HCT116 (cell line): ENCODE measurements at regions not wholly inside any gene's neighbourhood (a gene's known extent, or its start where the extent isn't known, plus 50 kb on each side); places are given as distances from the start of the nearest gene placed in this dataset.

Experiments
- ATAC-seq: fragments of 200-7000 bp; cut with Tn5 transposase; 2 replicates; pipeline ENCODE4 v1.9.1; 2020; ENCODE audit warnings: mild to moderate bottlenecking, moderate library complexity
- BruUV-seq: library from RNA; stranded (reverse); fragments of 400-500 nt; replicated peaks from 2 replicates; lab custom pipeline; 2021; lab: Mats Ljungman, UMichigan
- CTCF ChIA-PET: fragments of 300-600 bp; sonication (Branson Sonifier 250); formaldehyde crosslinking; loops from one replicate; lab custom pipeline; 2021; ENCODE audit warnings: antibody characterized with exemption; lab: Charles Lee
- POLR2A ChIA-PET: fragments of 300-600, 350-600 bp; sonication (Branson Sonifier 250); formaldehyde crosslinking; loops from one replicate; lab custom pipeline; 2021; ENCODE audit warnings: antibody characterized with exemption; lab: Charles Lee
- RAD21 ChIA-PET, 2 experiments: fragments of 300-600 bp; sonication (Branson Sonifier 250); formaldehyde crosslinking; loops; one replicate each; lab custom pipeline; 2023; ENCODE audit warnings: low total read pairs in 2 of 2; ENCODE audit not compliant: uncharacterized antibody in 2 of 2, unreplicated experiment in 2 of 2, low non-redundant PET in 1 of 2; lab: Charles Lee
- DNase-seq: peaks from one replicate; pipeline ENCODE4 v3.0.0-alpha.2; 2010; ENCODE audit warnings: low read depth, low spot score
- H2AFZ ChIP-seq: fragments of 200-600 bp; shearing (Covaris generic), sonication (generic); 2 replicates; pipeline ENCODE4 v1.6.1; 2017; ENCODE audit warnings: low read depth, mixed run types, mixed read lengths, antibody characterized with exemption, low read length; ENCODE audit not compliant: poor library complexity, severe bottlenecking
- H3K27ac ChIP-seq: 2 replicates; pipeline ENCODE4 v1.5.1; 2012; ENCODE audit warnings: low read depth, low read length
- H3K27me3 ChIP-seq: fragments of 200-600 bp; sonication (generic); 2 replicates; pipeline ENCODE4 v1.6.1; 2016; ENCODE audit warnings: mixed run types, low read length, mixed read lengths; ENCODE audit not compliant: insufficient read depth
- H3K36me3 ChIP-seq, 2 experiments: fragments of 200-500 bp in 1 of 2; fragments of 200-600 bp in 1 of 2; sonication (Bioruptor generic) in 1 of 2; sonication (generic) in 1 of 2; 2 replicates each; pipeline versions ENCODE4 v1.5.1 to v1.6.1; 2014 to 2016; ENCODE audit warnings: low read length in 2 of 2, inconsistent platforms in 1 of 2, mixed read lengths in 1 of 2, mixed run types in 1 of 2; ENCODE audit not compliant: insufficient read depth in 2 of 2, control insufficient read depth in 1 of 2
- H3K4me1 ChIP-seq, 2 experiments: fragments of 200-600 bp in 1 of 2; sonication (generic) in 1 of 2; 2 replicates each; pipeline versions ENCODE4 v1.5.1 to v1.6.1; 2012 to 2017; ENCODE audit warnings: low read length in 2 of 2, inconsistent platforms in 1 of 2, mild to moderate bottlenecking in 1 of 2, mixed read lengths in 1 of 2, mixed run types in 1 of 2, moderate library complexity in 1 of 2; ENCODE audit not compliant: insufficient read depth in 2 of 2, control insufficient read depth in 1 of 2
- H3K4me2 ChIP-seq: fragments of 200-600 bp; sonication (generic); 2 replicates; pipeline ENCODE4 v1.6.1; 2017; ENCODE audit warnings: mixed run types, low read length, mixed read lengths
- H3K4me3 ChIP-seq, 2 experiments: fragments of 200-600 bp in 1 of 2; sonication (generic) in 1 of 2; replicated peaks in 1 of 2; 2 replicates each; pipeline ENCODE4 v1.5.1; 2011 to 2016; ENCODE audit warnings: low read length in 2 of 2, control low read depth in 1 of 2, low read depth in 1 of 2, mild to moderate bottlenecking in 1 of 2, mixed read lengths in 1 of 2, mixed run types in 1 of 2
- H3K79me2 ChIP-seq: fragments of 200-600 bp; sonication (generic); 2 replicates; pipeline ENCODE4 v1.6.1; 2017; ENCODE audit warnings: mild to moderate bottlenecking, mixed run types, low read length, moderate library complexity, mixed read lengths; ENCODE audit not compliant: insufficient read depth
- H3K9ac ChIP-seq: fragments of 200-600 bp; sonication (generic); 2 replicates; pipeline ENCODE4 v1.6.1; 2016; ENCODE audit warnings: low read length, mixed read lengths
- H3K9me2 ChIP-seq: fragments of 200-600 bp; sonication (generic), shearing (Covaris generic); 2 replicates; pipeline ENCODE4 v1.6.1; 2017; ENCODE audit warnings: mixed run types, mild to moderate bottlenecking, moderate library complexity; ENCODE audit not compliant: insufficient read depth
- H3K9me3 ChIP-seq, 2 experiments: fragments of 200-500 bp in 1 of 2; fragments of 200-600 bp in 1 of 2; sonication (Bioruptor generic) in 1 of 2; sonication (generic) in 1 of 2; 2 replicates each; pipeline ENCODE4 v1.6.1; 2014 to 2017; ENCODE audit warnings: low read length in 2 of 2, mixed read lengths in 2 of 2, inconsistent platforms in 1 of 2, low read depth in 1 of 2, mild to moderate bottlenecking in 1 of 2, mixed run types in 1 of 2, moderate library complexity in 1 of 2; ENCODE audit not compliant: control insufficient read depth in 1 of 2, insufficient read depth in 1 of 2
- H4K20me1 ChIP-seq: fragments of 200-600 bp; sonication (generic), shearing (Covaris generic); 2 replicates; pipeline ENCODE4 v1.6.1; 2017; ENCODE audit warnings: mixed run types, mild to moderate bottlenecking, moderate library complexity; ENCODE audit not compliant: insufficient read depth
- ATF3 ChIP-seq: IDR thresholded peaks from 2 replicates; pipeline ENCODE4 v1.6.1; 2012
- CTCF ChIP-seq, 3 experiments: fragments of 200-600 bp in 1 of 3; sonication (generic) in 1 of 3; IDR thresholded peaks in 2 of 3; conservative IDR thresholded peaks in 1 of 3; 2 replicates each; pipeline ENCODE4 v1.5.1; 2012 to 2017; ENCODE audit warnings: low read depth in 2 of 3, low read length in 2 of 3, antibody characterized with exemption in 1 of 3, borderline replicate concordance in 1 of 3, control low read depth in 1 of 3, mild to moderate bottlenecking in 1 of 3, mixed read lengths in 1 of 3, mixed run types in 1 of 3, moderate library complexity in 1 of 3; ENCODE audit not compliant: insufficient read depth in 1 of 3
- ELF1 ChIP-seq: IDR thresholded peaks from 2 replicates; pipeline ENCODE4 v1.6.1; 2012; ENCODE audit warnings: low read depth, borderline replicate concordance
- EZH2phosphoT487 ChIP-seq: fragments of 200-600 bp; IDR thresholded peaks from 2 replicates; pipeline ENCODE4 v1.6.1; 2018; ENCODE audit warnings: antibody characterized with exemption, borderline replicate concordance
- FOSL1 ChIP-seq: IDR thresholded peaks from 2 replicates; pipeline ENCODE4 v1.6.1; 2012; ENCODE audit warnings: low read depth
- JUND ChIP-seq: IDR thresholded peaks from 2 replicates; pipeline ENCODE4 v1.6.1; 2012
- POLR2A ChIP-seq: IDR thresholded peaks from 2 replicates; pipeline ENCODE4 v1.7.0; 2011; ENCODE audit warnings: borderline replicate concordance; ENCODE audit not compliant: insufficient read depth, insufficient read length; ENCODE audit errors: extremely low read depth
- POLR2AphosphoS5 ChIP-seq: IDR thresholded peaks from 2 replicates; pipeline ENCODE4 v1.6.1; 2011; ENCODE audit warnings: mild to moderate bottlenecking, low read depth, low read length, moderate library complexity
- RAD21 ChIP-seq: IDR thresholded peaks from 2 replicates; pipeline ENCODE4 v1.6.1; 2012; ENCODE audit warnings: low read depth, mild to moderate bottlenecking
- REST ChIP-seq: IDR thresholded peaks from 2 replicates; pipeline ENCODE4 v1.6.1; 2012; ENCODE audit warnings: low read depth
- SIN3A ChIP-seq: IDR thresholded peaks from 2 replicates; pipeline ENCODE4 v1.6.1; 2012; ENCODE audit warnings: low read depth
- SP1 ChIP-seq: IDR thresholded peaks from 2 replicates; pipeline ENCODE4 v1.6.1; 2012; ENCODE audit warnings: low read depth
- SRF ChIP-seq: IDR thresholded peaks from 2 replicates; pipeline ENCODE4 v1.6.1; 2012; ENCODE audit warnings: low read depth
- TCF7L2 ChIP-seq: IDR thresholded peaks from 2 replicates; pipeline ENCODE4 v1.7.0; 2011; ENCODE audit warnings: borderline replicate concordance, inconsistent platforms; ENCODE audit not compliant: insufficient read depth, insufficient read length; ENCODE audit errors: extremely low read depth
- YY1 ChIP-seq: IDR thresholded peaks from 2 replicates; pipeline ENCODE4 v1.6.1; 2011; ENCODE audit warnings: low read length, low read depth, moderate library complexity, mild to moderate bottlenecking; ENCODE audit not compliant: insufficient replicate concordance; ENCODE audit errors: extremely low read depth
- ZBTB33 ChIP-seq: IDR thresholded peaks from 2 replicates; pipeline ENCODE4 v1.6.1; 2011; ENCODE audit warnings: mild to moderate bottlenecking, low read length, moderate library complexity; ENCODE audit not compliant: insufficient replicate concordance; ENCODE audit errors: extremely low read depth
- ZFX ChIP-seq: fragments of 450-650 bp; IDR thresholded peaks from 2 replicates; pipeline ENCODE4 v1.6.1; 2017
- ZNF274 ChIP-seq: fragments of 200-500 bp; sonication (Bioruptor generic); IDR thresholded peaks from 2 replicates; pipeline ENCODE4 v1.6.1; 2014; ENCODE audit warnings: mild to moderate bottlenecking, low read depth, low read length, inconsistent platforms
- intact Hi-C: fragments of 100-400 bp; cut with micrococcal nuclease; formaldehyde crosslinking; loops from 2 replicates; pipeline ENCODE4 v1.10.0; 2022

GRCh38 chr4:60938181-60938580 lies 261.9 kb upstream of the ADGRL3 start:
- ATAC-seq: no peak
- Histone ChIP-seq H2AFZ (no peak overlapping the region), H3K4me2 (no peak overlapping the region), H3K27me3 (no peaks in the 10 kb centered on the region), H3K9me2 (no peaks in the 10 kb centered on the region), H3K9ac (no peak overlapping the region), H4K20me1 (no peaks in the 10 kb centered on the region), H3K9me3 (peaks cover 4 to 12% of the 10 kb centered on the region in 2 experiments; a peak in 2 of 4 replicates), H3K36me3 (no peaks in the 10 kb centered on the region), H3K79me2 (no peaks in the 10 kb centered on the region), H3K4me3 (no peak overlapping the region), H3K4me1 (no peaks in the 10 kb centered on the region), H3K27ac (no peak overlapping the region)
- POLR2A ChIA-PET: no interaction called here
- intact Hi-C loops: no loop called here
- BruUV-seq: no TSS peak
- CTCF ChIA-PET: no interaction called here
- DNase-seq: no peak
- no peak for TF ChIP-seq ZNF274
- no peak for TF ChIP-seq YY1
- no peak for TF ChIP-seq REST
- no peak for TF ChIP-seq RAD21
- no peak for TF ChIP-seq FOSL1
- TF ChIP-seq SRF: no peak
- no peak for TF ChIP-seq EZH2phosphoT487
- no peak for TF ChIP-seq ZFX
- no peak for TF ChIP-seq ELF1
- no peak for TF ChIP-seq POLR2AphosphoS5
- TF ChIP-seq POLR2A: no peak
- TF ChIP-seq TCF7L2: no peak
- TF ChIP-seq ZBTB33: no peak
- TF ChIP-seq SIN3A: no peak
- TF ChIP-seq CTCF (IDR thresholded peaks at IDR 0.05 in 2 of 3, conservative IDR thresholded peaks at IDR 0.05 in 1 of 3; ENCODE audit: borderline replicate concordance in 1 of 3, insufficient read depth in 1 of 3, low read depth in 2 of 3, low read length in 2 of 3): no peak
- TF ChIP-seq SP1: no peak
- TF ChIP-seq JUND: no peak
- TF ChIP-seq ATF3: no peak
- RAD21 ChIA-PET: no interaction called here
